AG04450 (cell line): ENCODE measurements at regions not wholly inside any gene's neighbourhood (a gene's known extent, or its start where the extent isn't known, plus 50 kb on each side); places are given as distances from the start of the nearest gene placed in this dataset.

Source experiments
- CTCF ChIA-PET: fragments of 300-600, 350-600 bp; formaldehyde crosslinking; extraction: SDS; loops from one replicate; lab custom pipeline; 2022; ENCODE audit warnings: antibody characterized with exemption, inconsistent platforms; lab: Charles Lee
- POLR2A ChIA-PET: fragments of 350-600 bp; formaldehyde crosslinking; extraction: SDS; loops from one replicate; lab custom pipeline; 2021; ENCODE audit warnings: antibody characterized with exemption, inconsistent platforms; lab: Yijun Ruan, JAX
- DNase-seq: peaks from one replicate; pipeline ENCODE4 v3.0.0-alpha.2; 2011; ENCODE audit warnings: low read depth, low spot score
- H3K27ac ChIP-seq: one replicate; pipeline ENCODE4 v1.5.1; 2012; ENCODE audit warnings: low read depth, low read length, control low read depth
- H3K27me3 ChIP-seq: one replicate; pipeline ENCODE4 v1.6.0; 2012; ENCODE audit warnings: low read length; ENCODE audit not compliant: control insufficient read depth, insufficient read depth
- H3K4me3 ChIP-seq: 2 replicates; pipeline ENCODE4 v1.5.1; 2011; ENCODE audit warnings: mild to moderate bottlenecking, low read depth, low read length, control low read depth
- H3K9me3 ChIP-seq: 2 replicates; pipeline ENCODE4 v1.5.1; 2012; ENCODE audit warnings: low read length; ENCODE audit not compliant: control insufficient read depth, insufficient read depth
- CTCF ChIP-seq: IDR thresholded peaks from 2 replicates; pipeline ENCODE4 v1.5.1; 2011; ENCODE audit warnings: low read depth, low read length, control low read depth, inconsistent platforms

GRCh38 chr10:88057720-88058119, 194.3 kb downstream of the PTEN start:
- no peak for TF ChIP-seq CTCF
- H3K27me3 ChIP-seq: no peaks in the 10 kb centered on the region
- CTCF ChIA-PET: no interaction called here
- DNase-seq: no peak
- H3K4me3 ChIP-seq: no peak overlapping the region
- H3K9me3 ChIP-seq: no peaks in the 10 kb centered on the region
- H3K27ac ChIP-seq: no peak overlapping the region
- POLR2A ChIA-PET: no interaction called here

GRCh38 chr10:88058750-88059149, 195.3 kb downstream of the PTEN start:
- H3K4me3 ChIP-seq: no peak overlapping the region
- CTCF ChIA-PET: no interaction called here
- H3K27ac ChIP-seq: no peak overlapping the region
- TF ChIP-seq CTCF: no peak
- no peaks in the 10 kb centered on the region for H3K27me3 ChIP-seq
- no peaks in the 10 kb centered on the region for H3K9me3 ChIP-seq
- POLR2A ChIA-PET: no interaction called here
- no peak for DNase-seq

GRCh38 chr10:88059190-88059589, 195.8 kb downstream of the PTEN start:
- no peak overlapping the region for H3K4me3 ChIP-seq
- DNase-seq: no peak
- H3K27me3 ChIP-seq: no peaks in the 10 kb centered on the region
- ChIA-PET POLR2A (no interaction called here), CTCF (no interaction called here)
- TF ChIP-seq CTCF: no peak
- H3K9me3 ChIP-seq: no peaks in the 10 kb centered on the region
- no peak overlapping the region for H3K27ac ChIP-seq

- no peak overlapping the region for H3K27ac ChIP-seq
- H3K27me3 ChIP-seq: no peaks in the 10 kb centered on the region
- CTCF ChIA-PET: no interaction called here
- TF ChIP-seq CTCF: no peak
- H3K9me3 ChIP-seq: no peaks in the 10 kb centered on the region
- no peak for DNase-seq
- POLR2A ChIA-PET: no interaction called here
- no peak overlapping the region for H3K4me3 ChIP-seq
Observed at GRCh38 chr10:88060762-88061161, 197.3 kb downstream of the PTEN start.

GRCh38 chr10:88062385-88062784, 199.0 kb downstream of the PTEN start:
- ChIA-PET POLR2A (interaction anchor here (0.6 to 1.7 kb wide), 2 partner anchors 20 to 494 kb away, joined by 6 read pairs; no protein-coding TSS in a partner anchor), CTCF (no interaction called here)
- DNase-seq: no peak
- TF ChIP-seq CTCF: no peak
- Histone ChIP-seq H3K27me3 (no peaks in the 10 kb centered on the region), H3K4me3 (no peak overlapping the region), H3K9me3 (no peaks in the 10 kb centered on the region), H3K27ac (peak overlapping the region; percentile 59)
